ENCODE measurements at regions not wholly inside any gene's neighbourhood (a gene's known extent, or its start where the extent isn't known, plus 50 kb on each side); places are given as distances from the start of the nearest gene placed in this dataset.

GRCh38 chr4:173934933-173935620 is 348.4 kb downstream of the FBXO8 start:
- no peaks in the 10 kb centered on the region for H3K9me3 Mint-ChIP-seq (ENCODE audit: unreplicated experiment)
- no peaks in the 10 kb centered on the region for H4K20me1 ChIP-seq (ENCODE audit: insufficient read depth, low read length)
- TF ChIP-seq CTCF (IDR thresholded peaks at IDR 0.05; ENCODE audit: insufficient read depth, low read depth, low read length) (no peak), EZH2 (IDR thresholded peaks at IDR 0.05; ENCODE audit: insufficient read depth, low read length) (no peak)
- no peaks in the 10 kb centered on the region for H3K27me3 ChIP-seq (ENCODE audit: insufficient read depth, low read length)
- no peaks in the 10 kb centered on the region for H3K36me3 ChIP-seq (ENCODE audit: insufficient read depth, low read length)
- DNase-seq (ENCODE audit: low read depth) (no peak), FAIRE-seq (no peak)
- H3K4me1 ChIP-seq (ENCODE audit: insufficient read depth, low read length), result no peaks in the 10 kb centered on the region
- H3K4me3 ChIP-seq (ENCODE audit: insufficient read depth, low read depth, low read length), result no peak overlapping the region
- H3K27ac Mint-ChIP-seq (ENCODE audit: unreplicated experiment), result no peak overlapping the region
- H3K4me3 Mint-ChIP-seq (ENCODE audit: unreplicated experiment), result no peak overlapping the region
- H2AFZ ChIP-seq (ENCODE audit: low read depth, low read length), result no peak overlapping the region
- H3K9me3 ChIP-seq (ENCODE audit: insufficient read depth, low read depth, low read length), result no peaks in the 10 kb centered on the region
- no peaks in the 10 kb centered on the region for H3K79me2 ChIP-seq (ENCODE audit: insufficient read depth, low read length)
- no peak overlapping the region for H3K9ac ChIP-seq (ENCODE audit: low read length)
- H3K36me3 Mint-ChIP-seq (ENCODE audit: low read depth, unreplicated experiment), result no peaks in the 10 kb centered on the region
- no peak overlapping the region for H3K27ac ChIP-seq (ENCODE audit: low read depth, low read length)
- peaks cover 3% of the 10 kb centered on the region for H3K4me1 Mint-ChIP-seq (ENCODE audit: low read depth, unreplicated experiment)
- H3K4me2 ChIP-seq (ENCODE audit: low read length), result no peak overlapping the region
- H3K27me3 Mint-ChIP-seq (ENCODE audit: low read depth, unreplicated experiment), result no peaks in the 10 kb centered on the region

GRCh38 chr4:173934201-173934600 is 349.3 kb downstream of the FBXO8 start:
- H3K27ac Mint-ChIP-seq (ENCODE audit: unreplicated experiment), result no peak overlapping the region
- FAIRE-seq, result no peak
- H3K4me1 Mint-ChIP-seq (ENCODE audit: low read depth, unreplicated experiment), result peaks cover 3% of the 10 kb centered on the region
- no peak overlapping the region for H3K27ac ChIP-seq (ENCODE audit: low read depth, low read length)
- no peak overlapping the region for H2AFZ ChIP-seq (ENCODE audit: low read depth, low read length)
- H3K36me3 Mint-ChIP-seq (ENCODE audit: low read depth, unreplicated experiment), result no peaks in the 10 kb centered on the region
- H4K20me1 ChIP-seq (ENCODE audit: insufficient read depth, low read length), result no peaks in the 10 kb centered on the region
- H3K9me3 ChIP-seq (ENCODE audit: insufficient read depth, low read depth, low read length), result no peaks in the 10 kb centered on the region
- no peak overlapping the region for H3K4me2 ChIP-seq (ENCODE audit: low read length)
- no peak overlapping the region for H3K4me3 ChIP-seq (ENCODE audit: insufficient read depth, low read depth, low read length)
- no peak for DNase-seq (ENCODE audit: low read depth)
- no peaks in the 10 kb centered on the region for H3K36me3 ChIP-seq (ENCODE audit: insufficient read depth, low read length)
- H3K4me3 Mint-ChIP-seq (ENCODE audit: unreplicated experiment), result no peak overlapping the region
- no peaks in the 10 kb centered on the region for H3K27me3 ChIP-seq (ENCODE audit: insufficient read depth, low read length)
- no peaks in the 10 kb centered on the region for H3K79me2 ChIP-seq (ENCODE audit: insufficient read depth, low read length)
- no peak for TF ChIP-seq EZH2 (IDR thresholded peaks at IDR 0.05; ENCODE audit: insufficient read depth, low read length)
- TF ChIP-seq CTCF (IDR thresholded peaks at IDR 0.05; ENCODE audit: insufficient read depth, low read depth, low read length), result no peak
- H3K4me1 ChIP-seq (ENCODE audit: insufficient read depth, low read length), result no peaks in the 10 kb centered on the region
- no peaks in the 10 kb centered on the region for H3K27me3 Mint-ChIP-seq (ENCODE audit: low read depth, unreplicated experiment)
- H3K9me3 Mint-ChIP-seq (ENCODE audit: unreplicated experiment), result no peaks in the 10 kb centered on the region
- no peak overlapping the region for H3K9ac ChIP-seq (ENCODE audit: low read length)

DNA sequence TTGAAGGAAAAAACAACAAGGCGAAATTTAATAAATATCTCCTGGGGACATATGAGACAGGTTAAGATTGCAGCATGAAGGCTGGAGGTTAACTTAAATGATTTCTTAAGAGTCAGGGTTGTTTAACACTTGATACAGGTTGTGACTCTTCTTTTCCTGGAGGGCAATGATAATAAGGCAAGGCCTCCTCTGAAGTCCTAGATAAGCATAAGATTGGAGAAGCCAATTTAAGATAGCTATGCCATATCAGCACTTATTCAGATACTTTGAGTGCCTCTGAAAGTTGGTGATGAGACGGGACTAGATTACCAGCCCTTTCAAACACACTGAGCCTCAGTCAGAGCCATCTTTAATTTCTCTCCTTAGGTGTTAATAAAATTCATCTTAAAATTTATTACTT is 350.8 kb downstream of the FBXO8 start:
- no peak overlapping the region for H3K4me3 Mint-ChIP-seq (ENCODE audit: unreplicated experiment)
- no peak overlapping the region for H3K4me2 ChIP-seq (ENCODE audit: low read length)
- no peak for DNase-seq (ENCODE audit: low read depth)
- H3K27ac ChIP-seq (ENCODE audit: low read depth, low read length), result no peak overlapping the region
- no peak overlapping the region for H3K27ac Mint-ChIP-seq (ENCODE audit: unreplicated experiment)
- no peak overlapping the region for H3K9ac ChIP-seq (ENCODE audit: low read length)
- FAIRE-seq, result no peak
- H3K27me3 ChIP-seq (ENCODE audit: insufficient read depth, low read length), result no peaks in the 10 kb centered on the region
- H3K27me3 Mint-ChIP-seq (ENCODE audit: low read depth, unreplicated experiment), result no peaks in the 10 kb centered on the region
- no peaks in the 10 kb centered on the region for H3K9me3 ChIP-seq (ENCODE audit: insufficient read depth, low read depth, low read length)
- H3K79me2 ChIP-seq (ENCODE audit: insufficient read depth, low read length), result no peaks in the 10 kb centered on the region
- no peaks in the 10 kb centered on the region for H3K4me1 ChIP-seq (ENCODE audit: insufficient read depth, low read length)
- H3K36me3 ChIP-seq (ENCODE audit: insufficient read depth, low read length), result no peaks in the 10 kb centered on the region
- H3K4me1 Mint-ChIP-seq (ENCODE audit: low read depth, unreplicated experiment), result peaks cover 3% of the 10 kb centered on the region
- no peaks in the 10 kb centered on the region for H4K20me1 ChIP-seq (ENCODE audit: insufficient read depth, low read length)
- no peaks in the 10 kb centered on the region for H3K36me3 Mint-ChIP-seq (ENCODE audit: low read depth, unreplicated experiment)
- H3K4me3 ChIP-seq (ENCODE audit: insufficient read depth, low read depth, low read length), result no peak overlapping the region
- no peak overlapping the region for H2AFZ ChIP-seq (ENCODE audit: low read depth, low read length)
- TF ChIP-seq EZH2 (IDR thresholded peaks at IDR 0.05; ENCODE audit: insufficient read depth, low read length) (no peak), CTCF (IDR thresholded peaks at IDR 0.05; ENCODE audit: insufficient read depth, low read depth, low read length) (no peak)
- no peaks in the 10 kb centered on the region for H3K9me3 Mint-ChIP-seq (ENCODE audit: unreplicated experiment)
